ENCODE measurements at regions not wholly inside any gene's neighbourhood (a gene's known extent, or its start where the extent isn't known, plus 50 kb on each side); places are given as distances from the start of the nearest gene placed in this dataset.

DNA sequence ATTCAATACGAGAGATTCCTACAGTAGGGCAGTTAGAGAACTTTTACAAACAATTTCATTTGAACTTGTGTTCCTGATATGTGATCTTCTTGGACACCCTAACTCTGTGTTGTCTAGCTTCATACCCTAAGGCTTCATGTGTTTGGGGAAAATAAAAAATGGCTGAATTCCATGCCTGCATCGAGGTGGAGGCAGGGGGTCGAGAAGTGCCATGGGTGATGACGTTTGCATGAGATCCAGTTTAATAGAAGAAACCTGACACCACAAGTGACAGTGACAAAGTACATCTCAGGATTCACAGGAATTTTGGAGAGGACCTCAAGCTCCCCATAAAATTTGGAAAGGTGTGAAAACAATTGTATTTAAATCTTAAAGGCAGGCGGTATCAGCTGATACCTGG is 169.2 kb upstream of the NABP1 start:
- no peak overlapping the region for H3K4me3 ChIP-seq (IDR thresholded peaks at IDR 0.05; ENCODE audit: insufficient read depth, low read depth, low read length)
- H3K36me3 ChIP-seq (ENCODE audit: insufficient read depth): no peaks in the 10 kb centered on the region
- H2AFZ ChIP-seq (ENCODE audit: low read depth): no peak overlapping the region
- no peaks in the 10 kb centered on the region for H3K27me3 ChIP-seq (ENCODE audit: insufficient read depth, low read depth)
- no peaks in the 10 kb centered on the region for H3K79me2 ChIP-seq (ENCODE audit: insufficient read depth, low read depth)
- no peak overlapping the region for H3K4me2 ChIP-seq
- TF ChIP-seq, protein P1, sequence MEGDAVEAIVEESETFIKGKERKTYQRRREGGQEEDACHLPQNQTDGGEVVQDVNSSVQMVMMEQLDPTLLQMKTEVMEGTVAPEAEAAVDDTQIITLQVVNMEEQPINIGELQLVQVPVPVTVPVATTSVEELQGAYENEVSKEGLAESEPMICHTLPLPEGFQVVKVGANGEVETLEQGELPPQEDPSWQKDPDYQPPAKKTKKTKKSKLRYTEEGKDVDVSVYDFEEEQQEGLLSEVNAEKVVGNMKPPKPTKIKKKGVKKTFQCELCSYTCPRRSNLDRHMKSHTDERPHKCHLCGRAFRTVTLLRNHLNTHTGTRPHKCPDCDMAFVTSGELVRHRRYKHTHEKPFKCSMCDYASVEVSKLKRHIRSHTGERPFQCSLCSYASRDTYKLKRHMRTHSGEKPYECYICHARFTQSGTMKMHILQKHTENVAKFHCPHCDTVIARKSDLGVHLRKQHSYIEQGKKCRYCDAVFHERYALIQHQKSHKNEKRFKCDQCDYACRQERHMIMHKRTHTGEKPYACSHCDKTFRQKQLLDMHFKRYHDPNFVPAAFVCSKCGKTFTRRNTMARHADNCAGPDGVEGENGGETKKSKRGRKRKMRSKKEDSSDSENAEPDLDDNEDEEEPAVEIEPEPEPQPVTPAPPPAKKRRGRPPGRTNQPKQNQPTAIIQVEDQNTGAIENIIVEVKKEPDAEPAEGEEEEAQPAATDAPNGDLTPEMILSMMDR (conservative IDR thresholded peaks at IDR 0.05; ENCODE audit: low read depth, low read length): no peak
- H3K9ac ChIP-seq: no peak overlapping the region
- no peak overlapping the region for H3K27ac ChIP-seq
- H3K4me1 ChIP-seq (ENCODE audit: low read depth, poor library complexity, severe bottlenecking): no peaks in the 10 kb centered on the region
- no peaks in the 10 kb centered on the region for H4K20me1 ChIP-seq (ENCODE audit: insufficient read depth)

DNA sequence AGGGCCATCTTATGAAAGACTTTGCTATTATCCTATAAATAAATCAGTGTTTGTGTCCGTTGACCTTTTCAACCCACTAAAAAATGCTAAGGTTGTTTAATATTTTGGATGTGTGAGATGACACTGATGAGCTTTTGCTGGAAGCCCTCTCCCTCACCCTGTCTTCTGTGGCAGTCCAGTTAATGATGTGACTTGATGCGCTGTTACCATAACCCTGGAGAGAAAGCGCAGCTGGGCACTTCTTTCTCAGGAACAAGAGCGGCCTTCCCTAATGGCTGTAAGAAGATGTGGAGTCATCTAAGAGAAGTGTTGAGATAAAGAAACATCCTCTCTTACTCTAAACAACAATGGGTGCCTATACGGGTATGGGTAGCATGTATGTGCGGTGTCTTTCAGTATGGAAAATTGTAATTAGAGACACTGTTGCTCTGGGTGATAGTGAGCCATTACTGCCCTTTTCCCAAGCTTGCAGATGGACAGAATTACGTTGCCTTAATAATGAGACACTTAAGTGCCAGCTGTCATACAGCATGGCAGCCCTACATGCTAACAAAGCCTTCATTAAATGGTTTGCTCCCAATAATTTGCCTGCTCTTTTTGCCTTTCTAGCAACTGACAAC is 165.6 kb upstream of the NABP1 start:
- H4K20me1 ChIP-seq (ENCODE audit: insufficient read depth): no peaks in the 10 kb centered on the region
- H2AFZ ChIP-seq (ENCODE audit: low read depth): no peak overlapping the region
- no peaks in the 10 kb centered on the region for H3K4me1 ChIP-seq (ENCODE audit: low read depth, poor library complexity, severe bottlenecking)
- H3K4me2 ChIP-seq: no peak overlapping the region
- no peaks in the 10 kb centered on the region for H3K27me3 ChIP-seq (ENCODE audit: insufficient read depth, low read depth)
- H3K27ac ChIP-seq: no peak overlapping the region
- H3K4me3 ChIP-seq (IDR thresholded peaks at IDR 0.05; ENCODE audit: insufficient read depth, low read depth, low read length): no peak overlapping the region
- H3K79me2 ChIP-seq (ENCODE audit: insufficient read depth, low read depth): no peaks in the 10 kb centered on the region
- TF ChIP-seq, protein P1 (conservative IDR thresholded peaks at IDR 0.05; ENCODE audit: low read depth, low read length): no peak
- no peak overlapping the region for H3K9ac ChIP-seq
- no peaks in the 10 kb centered on the region for H3K36me3 ChIP-seq (ENCODE audit: insufficient read depth)

DNA sequence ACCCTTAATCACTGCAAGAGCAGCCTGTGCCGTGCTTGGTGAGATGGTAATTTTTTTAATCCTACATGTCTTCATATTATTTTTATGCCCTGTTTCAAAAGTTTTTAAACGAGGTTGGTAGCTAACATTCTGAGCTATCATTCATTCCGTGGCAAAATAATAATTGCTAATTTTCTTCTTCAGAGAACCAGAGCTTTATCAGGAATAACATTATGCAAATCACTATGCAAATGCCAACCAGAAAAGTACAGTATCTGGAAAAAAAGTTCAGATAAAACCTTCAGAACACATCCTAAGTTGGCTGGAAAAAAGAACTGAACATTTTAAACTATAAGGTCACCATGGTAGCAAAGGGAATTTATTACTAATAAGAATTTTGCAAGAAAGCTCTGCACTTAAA is 165.1 kb upstream of the NABP1 start:
- H3K4me1 ChIP-seq (ENCODE audit: low read depth, poor library complexity, severe bottlenecking): no peaks in the 10 kb centered on the region
- TF ChIP-seq, protein P1 (conservative IDR thresholded peaks at IDR 0.05; ENCODE audit: low read depth, low read length): no peak
- no peak overlapping the region for H3K4me2 ChIP-seq
- H3K4me3 ChIP-seq (IDR thresholded peaks at IDR 0.05; ENCODE audit: insufficient read depth, low read depth, low read length): no peak overlapping the region
- H3K36me3 ChIP-seq (ENCODE audit: insufficient read depth): no peaks in the 10 kb centered on the region
- no peaks in the 10 kb centered on the region for H3K27me3 ChIP-seq (ENCODE audit: insufficient read depth, low read depth)
- no peaks in the 10 kb centered on the region for H4K20me1 ChIP-seq (ENCODE audit: insufficient read depth)
- H3K9ac ChIP-seq: no peak overlapping the region
- H3K79me2 ChIP-seq (ENCODE audit: insufficient read depth, low read depth): no peaks in the 10 kb centered on the region
- no peak overlapping the region for H2AFZ ChIP-seq (ENCODE audit: low read depth)
- H3K27ac ChIP-seq: no peak overlapping the region

DNA sequence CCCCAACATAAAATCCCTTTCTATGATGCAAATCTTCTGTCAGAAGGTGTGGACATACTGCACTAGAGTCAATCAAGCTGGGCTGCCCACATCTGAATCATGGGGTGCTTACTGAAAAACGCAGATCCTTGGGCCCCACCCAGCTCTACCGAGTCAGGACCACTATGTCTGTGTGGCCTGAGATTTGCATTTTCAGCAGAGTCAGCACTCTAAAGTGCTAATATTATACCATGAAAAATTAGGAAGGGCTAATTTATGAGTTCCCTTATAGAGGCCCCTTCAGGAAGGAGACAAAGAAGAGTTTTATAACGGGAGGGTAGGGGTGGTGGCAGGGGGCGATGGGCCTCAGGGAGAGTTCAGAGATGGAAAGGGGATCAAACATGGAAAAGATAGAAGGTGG is 163.3 kb upstream of the NABP1 start:
- no peak overlapping the region for H2AFZ ChIP-seq (ENCODE audit: low read depth)
- H3K9ac ChIP-seq: no peak overlapping the region
- no peak overlapping the region for H3K4me2 ChIP-seq
- H3K4me1 ChIP-seq (ENCODE audit: low read depth, poor library complexity, severe bottlenecking): no peaks in the 10 kb centered on the region
- H3K27ac ChIP-seq: no peak overlapping the region
- H3K79me2 ChIP-seq (ENCODE audit: insufficient read depth, low read depth): no peaks in the 10 kb centered on the region
- H4K20me1 ChIP-seq (ENCODE audit: insufficient read depth): no peaks in the 10 kb centered on the region
- TF ChIP-seq, protein P1 (conservative IDR thresholded peaks at IDR 0.05; ENCODE audit: low read depth, low read length): no peak
- H3K27me3 ChIP-seq (ENCODE audit: insufficient read depth, low read depth): no peaks in the 10 kb centered on the region
- H3K4me3 ChIP-seq (IDR thresholded peaks at IDR 0.05; ENCODE audit: insufficient read depth, low read depth, low read length): no peak overlapping the region
- no peaks in the 10 kb centered on the region for H3K36me3 ChIP-seq (ENCODE audit: insufficient read depth)
